Glomerular visceral epithelial cell (primary cell): ENCODE measurements at regions not wholly inside any gene's neighbourhood (a gene's known extent, or its start where the extent isn't known, plus 50 kb on each side); places are given as distances from the start of the nearest gene placed in this dataset.
"Not testable (repeated sequence)": the region's sequence is repeated elsewhere in the genome, so short reads cannot be mapped to it uniquely, and the experiment has no call there.

ENCODE experiments used
- DNase-seq: peaks from one replicate; pipeline ENCODE4 v3.0.0-alpha.2; 2016; ENCODE audit errors: extremely low spot score

GRCh38 chr4:104549736-104550135 is 55.0 kb upstream of the CXXC4 start:
- no peak for DNase-seq

- DNase-seq = no peak
Measured at GRCh38 chr4:104559502-104559901, 64.8 kb upstream of the CXXC4 start.

GRCh38 chr4:104571341-104571740 is 76.6 kb upstream of the CXXC4 start:
- peak; percentile 7 for DNase-seq

GRCh38 chr4:104574371-104574770 is 79.7 kb upstream of the CXXC4 start:
- no peak for DNase-seq

GRCh38 chr4:104575278-104575677 is 80.6 kb upstream of the CXXC4 start:
- DNase-seq = no peak

- DNase-seq = no peak
Measured at GRCh38 chr4:104577405-104577804, 82.7 kb upstream of the CXXC4 start.

GRCh38 chr4:104581476-104581875 is 86.8 kb upstream of the CXXC4 start:
- not testable (repeated sequence) for DNase-seq

GRCh38 chr4:104582056-104582455 is 87.4 kb upstream of the CXXC4 start:
- not testable (repeated sequence) for DNase-seq

GRCh38 chr4:104589264-104589868 is 94.7 kb upstream of the CXXC4 start:
- no peak for DNase-seq

GRCh38 chr4:104591510-104591911 is 96.8 kb upstream of the CXXC4 start:
- DNase-seq = no peak

GRCh38 chr4:104592183-104592582 is 97.5 kb upstream of the CXXC4 start:
- no peak for DNase-seq

GRCh38 chr4:104593019-104593418 is 98.3 kb upstream of the CXXC4 start:
- no peak for DNase-seq

- no peak for DNase-seq
Measured at GRCh38 chr4:104596189-104596588, 101.5 kb upstream of the CXXC4 start.

GRCh38 chr4:104615496-104615895 is 120.8 kb upstream of the CXXC4 start:
- DNase-seq = no peak

- DNase-seq = no peak
Measured at GRCh38 chr4:104615926-104616325, 121.2 kb upstream of the CXXC4 start.

GRCh38 chr4:104616401-104616820 is 121.7 kb upstream of the CXXC4 start:
- DNase-seq = no peak

- DNase-seq = no peak
Measured at GRCh38 chr4:104625706-104626105, 131.0 kb upstream of the CXXC4 start.

- no peak for DNase-seq
Measured at GRCh38 chr4:104629601-104630000, 134.9 kb upstream of the CXXC4 start.

GRCh38 chr4:104630272-104630671 is 135.6 kb upstream of the CXXC4 start:
- no peak for DNase-seq

GRCh38 chr4:104631000-104631399 is 136.3 kb upstream of the CXXC4 start:
- DNase-seq = no peak

- no peak for DNase-seq
Measured at GRCh38 chr4:104641418-104641817, 146.7 kb upstream of the CXXC4 start.

- DNase-seq = no peak
Measured at GRCh38 chr4:104642521-104642920, 147.8 kb upstream of the CXXC4 start.

GRCh38 chr4:104643805-104644204 is 149.1 kb upstream of the CXXC4 start:
- no peak for DNase-seq

- no peak for DNase-seq
Measured at GRCh38 chr4:104649631-104650030, 154.9 kb upstream of the CXXC4 start.
